ENCODE measurements at regions not wholly inside any gene's neighbourhood (a gene's known extent, or its start where the extent isn't known, plus 50 kb on each side); places are given as distances from the start of the nearest gene placed in this dataset.

DNA sequence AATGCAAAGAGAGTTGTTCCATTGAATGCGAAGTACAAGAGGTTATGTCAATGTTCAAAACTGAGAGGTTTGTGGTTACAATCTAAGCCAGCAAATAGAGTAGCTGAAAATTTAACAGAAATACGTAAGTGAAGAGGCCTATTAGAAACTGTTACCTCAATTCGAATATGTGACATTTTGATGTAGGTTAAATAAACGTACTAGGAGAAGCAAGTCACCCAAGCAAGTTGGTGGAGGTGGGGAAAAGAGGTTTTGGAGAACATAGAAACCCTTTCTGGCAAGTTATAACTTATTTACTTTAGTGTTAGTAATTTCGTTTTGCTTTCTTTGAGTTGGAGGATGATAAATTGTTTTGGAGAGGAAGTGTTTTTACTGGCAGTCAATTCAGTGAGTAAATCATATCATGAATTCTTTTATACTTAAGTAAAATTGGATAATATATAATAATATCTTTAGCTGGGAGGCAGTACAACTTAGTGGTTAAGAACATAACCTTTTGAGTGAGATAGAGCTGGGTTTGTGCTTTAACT lies 91.2 kb upstream of the NAALADL2 start:
- TF ChIP-seq, protein P1, sequence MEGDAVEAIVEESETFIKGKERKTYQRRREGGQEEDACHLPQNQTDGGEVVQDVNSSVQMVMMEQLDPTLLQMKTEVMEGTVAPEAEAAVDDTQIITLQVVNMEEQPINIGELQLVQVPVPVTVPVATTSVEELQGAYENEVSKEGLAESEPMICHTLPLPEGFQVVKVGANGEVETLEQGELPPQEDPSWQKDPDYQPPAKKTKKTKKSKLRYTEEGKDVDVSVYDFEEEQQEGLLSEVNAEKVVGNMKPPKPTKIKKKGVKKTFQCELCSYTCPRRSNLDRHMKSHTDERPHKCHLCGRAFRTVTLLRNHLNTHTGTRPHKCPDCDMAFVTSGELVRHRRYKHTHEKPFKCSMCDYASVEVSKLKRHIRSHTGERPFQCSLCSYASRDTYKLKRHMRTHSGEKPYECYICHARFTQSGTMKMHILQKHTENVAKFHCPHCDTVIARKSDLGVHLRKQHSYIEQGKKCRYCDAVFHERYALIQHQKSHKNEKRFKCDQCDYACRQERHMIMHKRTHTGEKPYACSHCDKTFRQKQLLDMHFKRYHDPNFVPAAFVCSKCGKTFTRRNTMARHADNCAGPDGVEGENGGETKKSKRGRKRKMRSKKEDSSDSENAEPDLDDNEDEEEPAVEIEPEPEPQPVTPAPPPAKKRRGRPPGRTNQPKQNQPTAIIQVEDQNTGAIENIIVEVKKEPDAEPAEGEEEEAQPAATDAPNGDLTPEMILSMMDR (IDR thresholded peaks at IDR 0.05), result no peak
- TF ChIP-seq GABPA (IDR thresholded peaks at IDR 0.05; ENCODE audit: low read depth), result no peak
- TF ChIP-seq POLR2AphosphoS5 (IDR thresholded peaks at IDR 0.05; ENCODE audit: low read depth, low read length), result no peak
- no peak for TF ChIP-seq MAX (IDR thresholded peaks at IDR 0.05; ENCODE audit: low read depth)
- TF ChIP-seq RAD21 (IDR thresholded peaks at IDR 0.05; ENCODE audit: low read length), result no peak
- 0 out of 2 replicates have a peak, but pooled peaks have one; percentile 33 for TF ChIP-seq NFIC (IDR thresholded peaks at IDR 0.05; ENCODE audit: borderline replicate concordance)
- no peak for TF ChIP-seq NRF1 (IDR thresholded peaks at IDR 0.05; ENCODE audit: low read depth, low read length)
